ENCODE measurements at regions not wholly inside any gene's neighbourhood (a gene's known extent, or its start where the extent isn't known, plus 50 kb on each side); places are given as distances from the start of the nearest gene placed in this dataset.

DNA sequence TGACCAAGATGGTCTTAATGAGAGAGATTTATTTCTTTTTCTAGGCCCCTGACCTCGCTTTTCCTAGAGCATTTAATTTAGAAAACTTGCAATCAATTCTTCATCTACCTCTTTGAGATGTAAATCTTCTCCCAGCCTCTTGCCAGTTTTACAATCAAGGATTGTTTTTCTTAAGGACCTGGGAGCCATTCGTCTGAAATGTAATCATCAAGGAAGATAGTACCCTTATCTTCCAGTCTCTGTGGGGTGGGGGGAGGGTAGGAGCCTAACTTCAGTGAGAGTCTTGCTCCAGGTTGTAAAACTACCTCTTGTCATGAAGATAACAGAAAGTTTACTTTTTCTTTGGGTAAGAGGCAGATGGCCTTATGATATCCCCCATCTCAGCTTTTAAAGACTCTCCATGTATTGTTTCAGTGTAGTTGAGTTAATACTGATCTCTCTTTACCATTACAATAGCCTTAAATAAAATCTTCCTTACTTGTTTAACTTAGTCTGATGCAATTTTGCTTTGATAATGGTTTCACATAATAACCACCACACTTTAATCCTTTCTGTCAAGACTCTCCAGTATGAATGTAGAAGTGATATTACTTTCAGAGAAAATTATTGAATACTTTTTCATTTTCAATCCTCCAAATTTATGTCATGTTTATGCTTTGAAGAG is 110.2 kb upstream of the CPHXL start:
- TF ChIP-seq CTCF (IDR thresholded peaks at IDR 0.05) (no peak), EP300 (IDR thresholded peaks at IDR 0.05) (no peak), CHD2 (IDR thresholded peaks at IDR 0.05; ENCODE audit: low read length, partially characterized antibody) (no peak), RAD21 (conservative IDR thresholded peaks at IDR 0.05 in 1 of 2, IDR thresholded peaks at IDR 0.05 in 1 of 2) (no peak), JUNB (IDR thresholded peaks at IDR 0.05) (no peak), RNF2 (IDR thresholded peaks at IDR 0.05; ENCODE audit: borderline replicate concordance, low read depth) (no peak), HDAC2 (IDR thresholded peaks at IDR 0.05) (no peak)
